Loucy (cell line): ENCODE measurements at regions not wholly inside any gene's neighbourhood (a gene's known extent, or its start where the extent isn't known, plus 50 kb on each side); places are given as distances from the start of the nearest gene placed in this dataset.

Experiments used
- EZH2phosphoT487 ChIP-seq: fragments of 200-600 bp; IDR thresholded peaks from 2 replicates; pipeline ENCODE4 v1.6.1; 2018; ENCODE audit warnings: antibody characterized with exemption, mild to moderate bottlenecking, moderate library complexity, borderline replicate concordance
- TF ChIP-seq, protein P1 (sequence below): fragments of 200-600 bp; sonication (generic); conservative IDR thresholded peaks from 2 replicates; pipeline ENCODE4 v1.5.1; 2014; ENCODE audit warnings: mild to moderate bottlenecking, antibody characterized with exemption, low read length

DNA sequence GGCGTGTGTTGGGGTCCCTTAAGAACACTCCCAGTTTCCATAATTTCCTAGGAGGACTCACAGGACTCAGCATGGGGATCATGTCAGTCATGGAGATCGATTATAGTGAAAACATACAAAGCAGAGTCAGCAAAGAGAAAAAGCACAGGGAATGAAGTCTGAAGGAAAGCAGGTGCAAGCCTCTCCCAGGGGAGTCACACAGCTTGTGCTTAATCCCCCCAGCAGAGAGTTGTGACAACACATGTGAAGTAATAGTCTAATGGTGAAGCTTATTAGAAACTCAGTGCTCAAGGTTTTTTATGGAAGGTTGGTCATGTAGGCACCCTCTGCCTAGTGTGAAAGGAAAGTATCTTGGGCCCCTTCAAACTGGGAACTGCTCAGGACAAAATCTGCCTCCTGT lies 149.0 kb upstream of the SEL1L start:
- TF ChIP-seq, protein P1, sequence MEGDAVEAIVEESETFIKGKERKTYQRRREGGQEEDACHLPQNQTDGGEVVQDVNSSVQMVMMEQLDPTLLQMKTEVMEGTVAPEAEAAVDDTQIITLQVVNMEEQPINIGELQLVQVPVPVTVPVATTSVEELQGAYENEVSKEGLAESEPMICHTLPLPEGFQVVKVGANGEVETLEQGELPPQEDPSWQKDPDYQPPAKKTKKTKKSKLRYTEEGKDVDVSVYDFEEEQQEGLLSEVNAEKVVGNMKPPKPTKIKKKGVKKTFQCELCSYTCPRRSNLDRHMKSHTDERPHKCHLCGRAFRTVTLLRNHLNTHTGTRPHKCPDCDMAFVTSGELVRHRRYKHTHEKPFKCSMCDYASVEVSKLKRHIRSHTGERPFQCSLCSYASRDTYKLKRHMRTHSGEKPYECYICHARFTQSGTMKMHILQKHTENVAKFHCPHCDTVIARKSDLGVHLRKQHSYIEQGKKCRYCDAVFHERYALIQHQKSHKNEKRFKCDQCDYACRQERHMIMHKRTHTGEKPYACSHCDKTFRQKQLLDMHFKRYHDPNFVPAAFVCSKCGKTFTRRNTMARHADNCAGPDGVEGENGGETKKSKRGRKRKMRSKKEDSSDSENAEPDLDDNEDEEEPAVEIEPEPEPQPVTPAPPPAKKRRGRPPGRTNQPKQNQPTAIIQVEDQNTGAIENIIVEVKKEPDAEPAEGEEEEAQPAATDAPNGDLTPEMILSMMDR = no peak
- TF ChIP-seq EZH2phosphoT487 = no peak
